ENCODE measurements at regions not wholly inside any gene's neighbourhood (a gene's known extent, or its start where the extent isn't known, plus 50 kb on each side); places are given as distances from the start of the nearest gene placed in this dataset.

- Histone ChIP-seq H3K9me3 (no peaks in the 10 kb centered on the region), H3K27me3 (no peaks in the 10 kb centered on the region), H3K4me1 (no peaks in the 10 kb centered on the region), H3K4me3 (no peak overlapping the region), H3K27ac (no peak overlapping the region), H3K36me3 (no peaks in the 10 kb centered on the region)
- TF ChIP-seq, protein P1, sequence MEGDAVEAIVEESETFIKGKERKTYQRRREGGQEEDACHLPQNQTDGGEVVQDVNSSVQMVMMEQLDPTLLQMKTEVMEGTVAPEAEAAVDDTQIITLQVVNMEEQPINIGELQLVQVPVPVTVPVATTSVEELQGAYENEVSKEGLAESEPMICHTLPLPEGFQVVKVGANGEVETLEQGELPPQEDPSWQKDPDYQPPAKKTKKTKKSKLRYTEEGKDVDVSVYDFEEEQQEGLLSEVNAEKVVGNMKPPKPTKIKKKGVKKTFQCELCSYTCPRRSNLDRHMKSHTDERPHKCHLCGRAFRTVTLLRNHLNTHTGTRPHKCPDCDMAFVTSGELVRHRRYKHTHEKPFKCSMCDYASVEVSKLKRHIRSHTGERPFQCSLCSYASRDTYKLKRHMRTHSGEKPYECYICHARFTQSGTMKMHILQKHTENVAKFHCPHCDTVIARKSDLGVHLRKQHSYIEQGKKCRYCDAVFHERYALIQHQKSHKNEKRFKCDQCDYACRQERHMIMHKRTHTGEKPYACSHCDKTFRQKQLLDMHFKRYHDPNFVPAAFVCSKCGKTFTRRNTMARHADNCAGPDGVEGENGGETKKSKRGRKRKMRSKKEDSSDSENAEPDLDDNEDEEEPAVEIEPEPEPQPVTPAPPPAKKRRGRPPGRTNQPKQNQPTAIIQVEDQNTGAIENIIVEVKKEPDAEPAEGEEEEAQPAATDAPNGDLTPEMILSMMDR (IDR thresholded peaks at IDR 0.05): no peak
- no peak for DNase-seq (ENCODE audit: low spot score)
Observed at GRCh38 chr5:164090358-164090757, 584.9 kb downstream of the MAT2B start.

DNA sequence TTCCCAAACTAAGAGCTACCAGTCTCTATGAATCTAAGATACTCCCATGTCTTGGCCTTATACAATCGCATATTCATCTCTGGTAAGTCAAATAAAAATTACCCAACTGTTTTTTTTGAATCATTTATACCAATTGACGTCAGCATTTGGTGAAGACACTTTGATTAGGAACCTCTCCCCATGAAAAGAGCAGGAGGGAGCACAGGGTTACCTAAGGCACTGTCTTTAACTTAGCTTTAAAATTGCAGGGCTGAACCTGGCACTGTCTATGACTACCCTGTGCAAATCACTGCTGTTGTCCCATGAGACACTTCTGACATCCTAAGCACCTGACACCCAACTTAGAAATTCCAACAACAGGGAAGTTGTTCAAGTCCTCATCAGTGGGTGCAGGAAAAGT is 586.4 kb downstream of the MAT2B start:
- DNase-seq (ENCODE audit: low spot score): no peak
- no peaks in the 10 kb centered on the region for H3K4me1 ChIP-seq
- H3K27ac ChIP-seq: no peak overlapping the region
- H3K9me3 ChIP-seq: no peaks in the 10 kb centered on the region
- no peaks in the 10 kb centered on the region for H3K27me3 ChIP-seq
- H3K4me3 ChIP-seq: no peak overlapping the region
- no peaks in the 10 kb centered on the region for H3K36me3 ChIP-seq
- TF ChIP-seq, protein P1 (IDR thresholded peaks at IDR 0.05): no peak

- Histone ChIP-seq H3K9me3 (no peaks in the 10 kb centered on the region), H3K4me1 (no peaks in the 10 kb centered on the region)
Observed at GRCh38 chr5:164094291-164094690, 588.9 kb downstream of the MAT2B start.

DNA sequence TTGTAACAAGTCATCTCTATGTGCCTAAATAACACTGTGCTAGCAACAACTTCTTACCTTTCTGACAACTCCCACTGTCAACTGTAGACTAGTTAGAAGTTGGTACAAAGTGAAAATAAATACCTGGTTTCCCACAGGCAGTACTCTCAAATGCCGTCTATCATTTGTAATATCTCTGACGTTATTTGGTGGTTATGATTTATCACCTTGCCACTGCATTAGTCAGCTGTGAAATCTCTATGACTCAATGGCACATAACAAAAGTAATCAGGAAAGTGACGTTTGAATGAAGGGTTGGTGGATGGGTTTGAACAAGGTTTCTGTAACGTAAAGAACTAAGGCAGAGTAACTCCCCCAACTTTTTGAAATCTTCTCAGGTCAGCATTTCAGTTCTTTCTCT is 592.3 kb downstream of the MAT2B start:
- H3K9me3 ChIP-seq: no peaks in the 10 kb centered on the region
- H3K27me3 ChIP-seq: no peaks in the 10 kb centered on the region
- TF ChIP-seq, protein P1 (IDR thresholded peaks at IDR 0.05): no peak
- H3K27ac ChIP-seq: no peak overlapping the region
- no peaks in the 10 kb centered on the region for H3K4me1 ChIP-seq
- H3K36me3 ChIP-seq: no peaks in the 10 kb centered on the region
- no peak overlapping the region for H3K4me3 ChIP-seq
- no peak for DNase-seq (ENCODE audit: low spot score)

More at GRCh38 chr5:164094291-164094690, 588.9 kb downstream of the MAT2B start:
- Histone ChIP-seq H3K27me3 (no peaks in the 10 kb centered on the region), H3K36me3 (no peaks in the 10 kb centered on the region), H3K27ac (no peak overlapping the region), H3K4me3 (no peak overlapping the region)
- DNase-seq (ENCODE audit: low spot score): no peak
- TF ChIP-seq, protein P1 (IDR thresholded peaks at IDR 0.05): no peak

GRCh38 chr5:164098531-164098930 is 593.1 kb downstream of the MAT2B start:
- H3K36me3 ChIP-seq: no peaks in the 10 kb centered on the region
- H3K4me1 ChIP-seq: no peaks in the 10 kb centered on the region
- no peak overlapping the region for H3K4me3 ChIP-seq
- H3K27ac ChIP-seq: no peak overlapping the region
- H3K9me3 ChIP-seq: no peaks in the 10 kb centered on the region
- no peaks in the 10 kb centered on the region for H3K27me3 ChIP-seq
- no peak for DNase-seq (ENCODE audit: low spot score)
- TF ChIP-seq, protein P1 (IDR thresholded peaks at IDR 0.05): no peak

- Histone ChIP-seq H3K36me3 (no peaks in the 10 kb centered on the region), H3K4me1 (no peaks in the 10 kb centered on the region), H3K27ac (no peak overlapping the region), H3K9me3 (no peaks in the 10 kb centered on the region), H3K4me3 (no peak overlapping the region), H3K27me3 (no peaks in the 10 kb centered on the region)
- TF ChIP-seq, protein P1 (IDR thresholded peaks at IDR 0.05): no peak
- no peak for DNase-seq (ENCODE audit: low spot score)
Observed at GRCh38 chr5:164098979-164099378, 593.6 kb downstream of the MAT2B start.
